ENCODE measurements at regions not wholly inside any gene's neighbourhood (a gene's known extent, or its start where the extent isn't known, plus 50 kb on each side); places are given as distances from the start of the nearest gene placed in this dataset.

DNA sequence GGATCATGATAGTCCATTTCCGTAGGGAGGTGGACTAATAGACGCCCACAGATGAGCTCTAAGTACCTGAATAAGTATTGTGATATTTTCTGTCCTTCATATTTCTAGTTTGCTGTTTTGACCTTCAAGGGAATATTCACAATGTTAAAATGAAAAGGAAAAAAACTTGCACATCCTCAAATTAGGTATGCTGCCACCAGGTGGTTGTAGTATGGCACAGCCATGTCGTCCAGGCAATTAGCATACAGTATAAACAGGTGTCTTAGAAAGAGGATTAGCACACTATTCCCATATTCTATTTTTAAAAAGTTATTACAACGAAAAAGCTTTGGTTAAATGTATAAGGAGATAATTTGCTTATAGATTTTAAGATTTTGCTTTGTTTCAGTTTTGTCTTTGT lies 802.0 kb downstream of the RPA4 start (continued):
- TF ChIP-seq, protein P1, sequence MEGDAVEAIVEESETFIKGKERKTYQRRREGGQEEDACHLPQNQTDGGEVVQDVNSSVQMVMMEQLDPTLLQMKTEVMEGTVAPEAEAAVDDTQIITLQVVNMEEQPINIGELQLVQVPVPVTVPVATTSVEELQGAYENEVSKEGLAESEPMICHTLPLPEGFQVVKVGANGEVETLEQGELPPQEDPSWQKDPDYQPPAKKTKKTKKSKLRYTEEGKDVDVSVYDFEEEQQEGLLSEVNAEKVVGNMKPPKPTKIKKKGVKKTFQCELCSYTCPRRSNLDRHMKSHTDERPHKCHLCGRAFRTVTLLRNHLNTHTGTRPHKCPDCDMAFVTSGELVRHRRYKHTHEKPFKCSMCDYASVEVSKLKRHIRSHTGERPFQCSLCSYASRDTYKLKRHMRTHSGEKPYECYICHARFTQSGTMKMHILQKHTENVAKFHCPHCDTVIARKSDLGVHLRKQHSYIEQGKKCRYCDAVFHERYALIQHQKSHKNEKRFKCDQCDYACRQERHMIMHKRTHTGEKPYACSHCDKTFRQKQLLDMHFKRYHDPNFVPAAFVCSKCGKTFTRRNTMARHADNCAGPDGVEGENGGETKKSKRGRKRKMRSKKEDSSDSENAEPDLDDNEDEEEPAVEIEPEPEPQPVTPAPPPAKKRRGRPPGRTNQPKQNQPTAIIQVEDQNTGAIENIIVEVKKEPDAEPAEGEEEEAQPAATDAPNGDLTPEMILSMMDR (IDR thresholded peaks at IDR 0.05; ENCODE audit: control extremely low read depth in 1 of 3, insufficient read depth in 1 of 3, low read depth in 1 of 3, low read length in 3 of 3), result peak in 2 of 3 experiments; percentile 19 to 50; a peak in 2 of 4 replicates
